Muscle layer of colon (tissue), 2 donors: ENCODE measurements at regions not wholly inside any gene's neighbourhood (a gene's known extent, or its start where the extent isn't known, plus 50 kb on each side); places are given as distances from the start of the nearest gene placed in this dataset.

Experiments
- H3K27ac ChIP-seq: one replicate; pipeline ENCODE4 v1.7.0; 2013; ENCODE audit warnings: low read depth, mild to moderate bottlenecking, low read length, moderate library complexity
- H3K27me3 ChIP-seq, 2 donors: one replicate each; pipeline ENCODE4 v1.7.0; 2013; ENCODE audit warnings: low read length in 2 of 2, mild to moderate bottlenecking in 2 of 2; ENCODE audit not compliant: insufficient read depth in 2 of 2, control insufficient read depth in 1 of 2
- H3K36me3 ChIP-seq: one replicate; pipeline ENCODE4 v1.7.0; 2013; ENCODE audit warnings: mild to moderate bottlenecking, low read length; ENCODE audit not compliant: insufficient read depth
- H3K4me1 ChIP-seq: one replicate; pipeline ENCODE4 v1.7.0; 2013; ENCODE audit warnings: mild to moderate bottlenecking, low read length; ENCODE audit not compliant: insufficient read depth
- H3K4me3 ChIP-seq, 2 donors: one replicate each; pipeline ENCODE4 v1.7.0; 2013; ENCODE audit warnings: low read length in 2 of 2, low read depth in 1 of 2, mild to moderate bottlenecking in 1 of 2, moderate library complexity in 1 of 2
- H3K9ac ChIP-seq: one replicate; pipeline ENCODE4 v1.7.0; 2013; ENCODE audit warnings: low read length
- H3K9me3 ChIP-seq: one replicate; pipeline ENCODE4 v1.7.0; 2013; ENCODE audit warnings: mild to moderate bottlenecking, low read length
- donor health status: abdominal sarcoma.
- donor health status: Adenocarcinoma of cecum.

DNA sequence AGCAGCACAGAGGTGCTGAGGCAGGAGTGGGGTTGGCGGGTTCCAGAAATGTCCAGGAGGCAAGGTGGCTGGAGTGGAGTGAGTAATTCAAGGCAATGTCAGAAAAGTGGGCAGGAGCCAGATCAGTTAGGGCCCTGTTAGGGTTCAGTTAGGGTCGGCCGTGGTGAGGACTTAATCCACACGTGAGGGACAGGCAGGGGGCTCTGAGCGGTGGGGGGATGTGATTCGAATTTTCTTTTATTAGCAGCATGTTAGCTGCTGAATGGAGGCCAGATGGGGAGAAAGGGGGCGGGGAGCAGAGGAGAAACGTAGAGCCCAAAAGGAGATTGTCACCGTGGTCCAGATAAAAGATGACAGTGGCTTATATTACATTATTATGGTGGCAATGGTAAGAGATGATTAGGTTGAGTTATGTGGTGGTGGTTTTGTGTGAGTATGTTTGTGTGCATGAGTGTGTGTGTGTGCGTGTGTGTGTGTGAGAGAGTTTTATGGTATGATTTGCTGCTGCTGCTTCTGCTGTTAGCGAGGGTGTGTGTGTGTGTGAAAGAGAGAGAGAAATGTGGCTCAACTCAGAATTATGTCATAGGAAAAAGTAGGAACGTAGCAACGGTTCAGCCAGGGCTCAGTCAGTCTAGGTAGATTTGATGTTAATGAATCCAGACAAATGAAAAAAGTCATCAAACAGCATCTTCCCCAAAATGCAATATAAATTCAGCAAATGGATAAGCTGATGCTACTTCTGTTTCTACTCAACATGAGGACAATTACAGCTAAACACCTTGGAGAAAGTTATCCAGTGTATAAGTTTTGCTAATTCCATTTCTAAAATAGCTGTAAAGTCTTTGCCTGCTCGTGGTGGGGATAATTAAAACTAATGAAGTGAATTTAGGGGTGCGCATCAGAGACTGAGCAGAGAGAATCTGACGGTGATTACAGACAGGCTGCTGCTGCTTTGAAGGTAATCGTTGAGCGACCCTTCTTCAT lies 390.6 kb downstream of the HAPSTR1 start:
- no peaks in the 10 kb centered on the region for H3K36me3 ChIP-seq
- no peaks in the 10 kb centered on the region for H3K9me3 ChIP-seq
- H3K27me3 ChIP-seq = no peaks in the 10 kb centered on the region
- no peak overlapping the region for H3K4me3 ChIP-seq
- H3K9ac ChIP-seq = no peak overlapping the region
- peaks cover 19% of the 10 kb centered on the region for H3K4me1 ChIP-seq
- H3K27ac ChIP-seq = no peak overlapping the region

DNA sequence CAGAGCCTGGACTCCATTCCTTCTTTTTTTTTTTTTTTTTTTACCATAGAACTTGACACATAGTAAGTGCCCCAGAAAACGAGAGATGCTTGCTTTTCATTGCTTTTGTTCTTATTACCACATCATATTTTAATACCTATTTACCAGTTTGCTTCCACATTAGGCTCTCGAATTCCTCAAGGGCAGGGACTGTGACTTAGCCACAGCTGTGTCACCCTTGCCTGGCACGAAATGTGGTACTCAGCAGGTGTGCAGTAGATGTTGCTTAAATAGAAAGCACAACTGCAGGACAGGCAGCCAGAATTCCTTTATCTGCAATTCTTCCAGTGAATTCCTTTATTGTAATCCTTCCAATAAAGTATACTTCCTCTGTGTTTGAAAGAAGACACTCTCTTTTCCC lies 393.0 kb downstream of the HAPSTR1 start:
- Histone ChIP-seq H3K36me3 (no peaks in the 10 kb centered on the region), H3K9me3 (no peaks in the 10 kb centered on the region), H3K9ac (no peak overlapping the region), H3K27ac (no peak overlapping the region), H3K27me3 (no peaks in the 10 kb centered on the region), H3K4me3 (no peak overlapping the region), H3K4me1 (peaks cover 23% of the 10 kb centered on the region)

DNA sequence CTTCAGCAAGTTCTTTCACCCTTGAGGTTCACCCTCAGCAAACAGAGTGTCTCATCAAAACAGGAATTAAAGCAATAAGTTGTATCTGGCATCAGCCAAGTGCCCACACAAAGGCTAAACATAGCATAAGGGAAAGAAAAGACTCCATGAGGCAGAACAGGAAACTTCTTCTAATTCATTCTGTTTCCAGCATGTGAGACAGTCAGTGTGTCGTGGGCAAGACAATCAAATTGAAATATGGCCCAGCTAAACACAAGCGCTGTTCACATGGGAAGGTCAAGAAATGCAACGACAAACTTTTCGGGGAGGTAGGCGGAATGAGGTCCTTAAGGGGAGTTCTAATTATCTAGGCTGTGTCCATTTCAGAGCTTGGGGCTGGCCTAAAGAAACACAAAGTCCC lies 393.4 kb downstream of the HAPSTR1 start:
- Histone ChIP-seq H3K9ac (no peak overlapping the region), H3K9me3 (no peaks in the 10 kb centered on the region), H3K27me3 (no peaks in the 10 kb centered on the region), H3K27ac (no peak overlapping the region), H3K4me1 (peaks cover 25% of the 10 kb centered on the region), H3K36me3 (no peaks in the 10 kb centered on the region), H3K4me3 (no peak overlapping the region)

DNA sequence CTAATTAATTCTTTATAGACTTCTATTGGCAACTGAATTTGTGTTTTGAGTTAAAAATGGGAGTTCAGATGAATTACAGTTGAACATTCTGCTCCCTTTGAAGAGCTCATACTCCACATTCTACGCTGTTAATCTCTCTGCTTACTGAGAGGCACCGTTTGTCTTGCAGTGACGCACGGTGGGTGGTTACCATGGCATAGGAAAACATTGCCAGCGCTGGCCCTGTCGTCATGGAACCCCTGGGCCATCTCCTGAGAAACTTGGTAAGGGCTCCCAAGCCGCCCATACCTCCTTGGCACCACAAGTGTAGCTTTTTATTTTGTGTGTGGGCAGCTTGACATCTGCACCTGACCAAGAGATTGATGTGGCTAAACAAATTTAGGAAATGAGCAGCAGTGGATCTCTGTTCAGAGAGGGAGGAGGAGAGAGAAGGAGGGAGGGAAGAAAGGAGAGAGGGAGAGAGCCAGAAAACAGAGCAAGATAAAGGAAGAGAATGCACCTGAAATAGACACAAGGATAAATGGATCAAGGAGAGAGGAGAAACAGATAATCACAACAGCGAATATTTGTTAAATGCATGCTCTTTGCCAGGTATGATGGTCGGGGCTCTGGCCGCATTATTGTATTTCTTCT lies 398.5 kb downstream of the HAPSTR1 start:
- H3K4me3 ChIP-seq = no peak overlapping the region
- H3K4me1 ChIP-seq = peaks cover 17% of the 10 kb centered on the region
- H3K27me3 ChIP-seq = no peaks in the 10 kb centered on the region
- H3K27ac ChIP-seq = peak overlapping the region; percentile 62
- no peaks in the 10 kb centered on the region for H3K36me3 ChIP-seq
- H3K9ac ChIP-seq = no peak overlapping the region
- H3K9me3 ChIP-seq = no peaks in the 10 kb centered on the region

DNA sequence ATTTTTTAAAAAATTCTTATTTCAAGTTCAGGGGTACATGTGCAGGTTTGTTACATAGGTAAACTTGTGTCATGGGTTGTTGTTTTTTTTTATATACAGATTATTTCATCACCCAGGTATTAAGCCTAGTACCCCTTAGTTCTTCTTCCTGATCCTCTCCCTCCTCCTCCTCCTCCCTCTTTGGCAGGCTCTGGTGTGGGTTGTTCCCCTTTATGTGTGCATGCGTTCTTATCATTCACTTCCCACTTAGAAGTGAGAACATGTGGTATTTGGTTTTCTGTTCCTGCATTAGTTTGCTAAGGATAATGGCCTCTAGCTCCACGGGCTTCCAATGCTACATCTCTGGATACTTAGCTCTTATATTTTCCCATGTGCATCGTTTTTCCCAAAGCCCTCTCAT lies 404.4 kb downstream of the HAPSTR1 start:
- H3K36me3 ChIP-seq = no peaks in the 10 kb centered on the region
- no peaks in the 10 kb centered on the region for H3K4me1 ChIP-seq
- H3K27me3 ChIP-seq = no peaks in the 10 kb centered on the region
- no peaks in the 10 kb centered on the region for H3K9me3 ChIP-seq
- H3K9ac ChIP-seq = no peak overlapping the region
- no peak overlapping the region for H3K27ac ChIP-seq
- H3K4me3 ChIP-seq = no peak overlapping the region

DNA sequence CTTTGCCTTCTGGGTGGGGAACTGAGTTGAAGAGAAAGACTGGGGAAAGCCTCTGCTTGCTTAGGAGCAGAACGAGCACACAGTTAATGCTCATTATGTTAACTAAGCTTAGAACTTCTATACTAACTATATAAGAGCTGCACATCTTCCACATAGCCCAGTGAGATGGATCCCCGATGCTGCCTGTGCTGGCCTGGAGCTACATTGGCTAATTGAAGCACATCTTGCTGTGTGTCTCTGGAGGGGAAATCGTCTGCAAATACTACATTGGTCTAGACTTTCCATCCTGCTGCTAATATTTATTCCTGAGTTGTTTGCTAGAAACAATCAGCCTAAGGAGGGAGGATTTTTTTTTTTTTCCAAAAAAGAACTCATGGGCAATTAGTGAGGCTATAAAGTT lies 406.3 kb downstream of the HAPSTR1 start:
- Histone ChIP-seq H3K4me1 (no peaks in the 10 kb centered on the region), H3K27ac (no peak overlapping the region), H3K9me3 (no peaks in the 10 kb centered on the region), H3K9ac (no peak overlapping the region), H3K27me3 (no peaks in the 10 kb centered on the region), H3K4me3 (no peak overlapping the region), H3K36me3 (no peaks in the 10 kb centered on the region)

DNA sequence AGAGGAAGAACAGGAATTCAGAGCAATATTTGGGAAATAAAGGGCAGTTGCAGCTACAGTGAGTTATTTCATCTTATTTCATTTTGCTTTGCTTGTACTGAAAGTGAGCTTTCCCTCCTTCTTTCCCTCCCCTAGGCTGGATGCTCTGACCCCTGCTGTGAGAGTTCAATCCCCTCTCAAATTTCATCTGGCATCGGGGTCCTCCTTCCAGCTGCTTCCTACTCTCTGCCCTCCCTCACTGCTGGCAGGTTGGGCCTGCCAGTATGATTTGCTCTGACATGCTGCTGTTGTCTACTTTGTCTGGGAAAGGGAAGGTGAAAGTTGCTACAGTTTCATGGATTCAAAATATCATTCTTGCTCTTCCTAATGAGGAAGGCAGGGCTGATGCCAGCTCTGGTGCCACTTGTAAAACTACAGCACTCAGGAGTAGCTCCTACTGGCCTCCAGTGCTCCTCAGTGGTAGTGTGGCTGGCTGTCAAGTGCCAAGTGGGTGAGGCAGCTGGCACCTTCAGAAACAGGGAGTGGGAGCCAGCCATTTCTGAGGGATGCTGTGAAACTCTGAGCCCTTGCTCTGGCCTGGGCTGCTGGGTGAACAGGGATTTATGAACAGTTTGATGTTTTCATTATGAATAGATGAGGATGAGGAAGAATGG lies 408.6 kb downstream of the HAPSTR1 start:
- no peak overlapping the region for H3K27ac ChIP-seq
- no peaks in the 10 kb centered on the region for H3K4me1 ChIP-seq
- H3K36me3 ChIP-seq = no peaks in the 10 kb centered on the region
- H3K4me3 ChIP-seq = no peak overlapping the region
- no peaks in the 10 kb centered on the region for H3K27me3 ChIP-seq
- no peaks in the 10 kb centered on the region for H3K9me3 ChIP-seq
- H3K9ac ChIP-seq = no peak overlapping the region

DNA sequence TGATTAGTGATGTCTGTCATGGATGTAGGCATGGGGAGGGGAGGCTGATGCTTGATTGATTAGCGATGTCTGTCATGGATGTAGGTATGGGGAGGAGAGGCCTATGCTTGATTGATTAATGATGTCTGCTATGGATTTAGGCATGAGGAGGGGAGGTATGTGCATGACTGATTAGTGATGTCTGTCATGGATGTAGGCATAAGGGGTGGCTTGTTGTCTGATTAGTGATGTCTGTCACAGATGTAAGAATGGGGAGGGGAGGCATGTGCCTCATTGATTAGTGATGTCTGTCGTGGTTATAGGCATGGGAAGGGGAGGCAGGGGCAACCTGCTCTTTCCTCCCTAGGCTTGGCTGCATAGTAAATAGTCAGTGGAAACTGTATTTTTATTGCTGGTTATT lies 409.4 kb downstream of the HAPSTR1 start:
- Histone ChIP-seq H3K4me3 (no peak overlapping the region), H3K27me3 (no peaks in the 10 kb centered on the region), H3K27ac (no peak overlapping the region), H3K9me3 (no peaks in the 10 kb centered on the region), H3K4me1 (no peaks in the 10 kb centered on the region), H3K9ac (no peak overlapping the region), H3K36me3 (no peaks in the 10 kb centered on the region)

DNA sequence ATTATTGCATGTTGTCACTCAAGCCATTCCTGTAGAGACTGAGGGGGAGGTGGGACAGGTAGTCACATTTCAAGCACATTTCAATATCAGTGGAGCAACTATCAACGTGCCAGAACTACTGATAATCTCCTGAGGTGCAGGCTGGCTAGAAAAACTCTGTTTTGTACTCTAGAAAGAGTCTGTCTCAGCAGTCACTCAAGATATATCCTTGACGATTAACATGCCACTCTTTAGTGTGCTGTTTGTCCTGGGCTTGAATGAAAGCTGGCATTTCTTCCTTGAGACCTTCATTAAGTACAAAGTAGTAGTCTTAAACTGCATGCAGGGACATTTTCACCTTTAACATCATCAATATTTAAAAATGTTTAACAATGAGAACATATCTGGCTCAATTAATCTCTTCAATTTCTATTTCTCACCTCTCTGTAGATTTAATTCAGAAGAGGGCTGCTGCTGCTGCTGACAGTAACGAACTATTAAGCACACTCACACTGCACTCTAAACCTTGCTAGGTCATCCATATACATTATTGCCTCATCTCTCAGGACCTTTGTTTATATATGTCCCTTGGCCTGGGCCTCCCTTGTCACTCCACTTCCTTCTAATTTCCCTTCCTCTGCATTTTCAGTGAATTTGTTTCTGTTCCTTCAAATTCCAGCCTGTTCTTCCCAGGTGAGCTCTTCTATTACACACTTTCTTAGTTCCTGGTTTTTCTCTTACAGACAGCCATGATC lies 412.0 kb downstream of the HAPSTR1 start:
- H3K27ac ChIP-seq = no peak overlapping the region
- H3K4me1 ChIP-seq = no peaks in the 10 kb centered on the region
- H3K9me3 ChIP-seq = no peaks in the 10 kb centered on the region
- H3K9ac ChIP-seq = no peak overlapping the region
- H3K36me3 ChIP-seq = no peaks in the 10 kb centered on the region
- H3K4me3 ChIP-seq = no peak overlapping the region
- H3K27me3 ChIP-seq = no peaks in the 10 kb centered on the region

DNA sequence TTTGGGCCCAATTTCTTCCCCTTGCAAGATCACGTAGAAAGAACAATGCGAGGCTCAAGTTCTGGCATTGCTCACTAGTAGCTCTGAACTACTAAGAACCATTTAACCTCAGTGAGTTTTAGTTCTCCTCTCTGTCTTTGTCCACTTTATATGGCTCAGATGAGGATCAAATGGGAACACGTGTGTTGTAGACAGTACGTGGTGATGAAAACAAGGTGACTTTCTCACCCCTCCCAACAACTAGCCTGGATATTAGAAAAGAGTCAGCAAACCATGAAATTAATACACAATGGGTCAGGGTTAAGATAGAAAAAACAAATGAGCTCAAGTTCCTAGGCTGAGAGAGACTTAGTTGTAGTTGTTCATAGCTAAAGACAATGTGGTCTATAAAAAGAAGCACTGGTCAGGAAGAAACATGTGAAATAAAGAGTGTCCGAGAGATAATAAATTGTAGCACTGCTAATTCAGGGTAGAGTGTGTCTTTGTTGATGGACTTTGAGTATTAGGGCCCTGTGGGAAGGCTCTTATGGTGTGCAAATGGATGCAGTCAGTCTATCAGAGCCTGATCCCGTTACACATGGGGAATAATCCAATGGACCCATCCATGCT lies 417.0 kb downstream of the HAPSTR1 start:
- Histone ChIP-seq H3K9me3 (no peaks in the 10 kb centered on the region), H3K27me3 (no peaks in the 10 kb centered on the region), H3K4me1 (no peaks in the 10 kb centered on the region), H3K27ac (no peak overlapping the region), H3K36me3 (no peaks in the 10 kb centered on the region), H3K4me3 (no peak overlapping the region), H3K9ac (no peak overlapping the region)

DNA sequence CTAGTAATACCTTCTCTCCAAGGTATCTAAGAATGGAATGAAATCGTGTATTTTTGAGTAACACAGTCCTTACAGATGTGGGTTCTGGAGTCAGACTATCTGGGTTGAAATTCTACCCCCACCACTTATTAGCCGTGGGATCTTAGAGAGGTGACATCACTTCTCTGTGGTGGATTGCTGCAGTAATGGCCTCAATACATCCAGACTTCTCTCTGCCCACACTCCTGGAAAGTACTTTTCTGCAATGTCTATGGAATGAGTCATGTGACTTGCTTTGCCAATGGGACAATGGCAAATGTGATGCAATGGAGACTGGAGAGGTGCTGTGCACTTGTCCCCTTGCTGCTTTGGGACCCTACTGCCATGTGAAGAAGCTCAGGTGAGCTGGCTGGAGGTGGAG lies 418.2 kb downstream of the HAPSTR1 start:
- Histone ChIP-seq H3K4me3 (no peak overlapping the region), H3K27me3 (no peaks in the 10 kb centered on the region), H3K9ac (no peak overlapping the region), H3K27ac (no peak overlapping the region), H3K36me3 (no peaks in the 10 kb centered on the region), H3K4me1 (no peaks in the 10 kb centered on the region), H3K9me3 (no peaks in the 10 kb centered on the region)
